HepG2 (cell line): ENCODE measurements at regions not wholly inside any gene's neighbourhood (a gene's known extent, or its start where the extent isn't known, plus 50 kb on each side); places are given as distances from the start of the nearest gene placed in this dataset.

Experiments used
- ATAC-seq: fragments of 200-7000 bp; cut with Tn5 transposase; 3 replicates; pipeline ENCODE4 v1.9.1; 2020; ENCODE audit warnings: mild to moderate bottlenecking, moderate library complexity
- BruUV-seq: library from RNA; stranded (reverse); fragments of 400-500 nt; replicated peaks from 2 replicates; lab custom pipeline; 2021; lab: Mats Ljungman, UMichigan
- CTCF ChIA-PET: fragments of 300-600 bp; formaldehyde crosslinking; extraction: SDS; loops from one replicate; lab custom pipeline; 2021; ENCODE audit warnings: low total read pairs, inconsistent platforms, low intra/inter-chr PET ratio; lab: Yijun Ruan, JAX
- POLR2A ChIA-PET: fragments of 350-600 bp; sonication (Branson Sonifier 250); formaldehyde crosslinking; loops from one replicate; lab custom pipeline; 2020; ENCODE audit warnings: antibody characterized with exemption, inconsistent platforms; lab: Yijun Ruan, JAX
- DNase-seq: peaks from one replicate; pipeline ENCODE4 v3.0.0-alpha.2; 2015; ENCODE audit warnings: low spot score
- FAIRE-seq: peaks from 3 replicates; lab custom pipeline; 2011; peaks lifted over from hg19 to GRCh38; lab: Jason Lieb, UNC
- H2AFZ ChIP-seq: one replicate; pipeline ENCODE4 v1.6.1; 2011; ENCODE audit warnings: low read length, inconsistent platforms
- H3K27ac ChIP-seq: fragments of 300-600 bp; 3 replicates; pipeline ENCODE4 v1.8.0; 2011; ENCODE audit warnings: mixed run types, mild to moderate bottlenecking, mixed read lengths, low read length, inconsistent platforms; ENCODE audit not compliant: insufficient read depth; ENCODE audit errors: extremely low read length
- H3K27me3 ChIP-seq, 2 experiments: fragments of 200-600 bp in 1 of 2; 2 replicates in 1 of 2; 3 replicates in 1 of 2; pipeline versions ENCODE4 v1.6.0 to v1.8.0; 2011; ENCODE audit warnings: low read length in 2 of 2, mild to moderate bottlenecking in 2 of 2, moderate library complexity in 2 of 2, inconsistent platforms in 1 of 2; ENCODE audit not compliant: insufficient read depth in 2 of 2, control insufficient read depth in 1 of 2
- H3K36me3 ChIP-seq, 2 experiments: fragments of 200-600 bp in 1 of 2; replicated peaks in 1 of 2; 2 replicates in 1 of 2; 3 replicates in 1 of 2; pipeline versions ENCODE4 v1.5.1 to v1.8.0; 2011; ENCODE audit warnings: low read length in 2 of 2, inconsistent platforms in 1 of 2; ENCODE audit not compliant: insufficient read depth in 2 of 2, control insufficient read depth in 1 of 2
- H3K4me1 ChIP-seq: 2 replicates; pipeline ENCODE4 v1.5.1; 2012; ENCODE audit warnings: low read length, inconsistent platforms; ENCODE audit not compliant: insufficient read depth
- H3K4me2 ChIP-seq: 2 replicates; pipeline ENCODE4 v1.6.0; 2011; ENCODE audit warnings: low read depth, low read length, inconsistent platforms
- H3K4me3 ChIP-seq, 3 experiments: fragments of 200-600 bp in 1 of 3; sonication (generic), shearing (Covaris generic) in 1 of 3; replicated peaks in 1 of 3; 2 replicates each; pipeline ENCODE4 v1.5.1; 2011 to 2016; ENCODE audit warnings: low read length in 3 of 3, inconsistent platforms in 2 of 3, low read depth in 2 of 3, mild to moderate bottlenecking in 2 of 3, control low read depth in 1 of 3, mixed read lengths in 1 of 3; ENCODE audit not compliant: insufficient read depth in 1 of 3
- H3K79me2 ChIP-seq: one replicate; pipeline ENCODE4 v1.6.1; 2011; ENCODE audit warnings: low read length, inconsistent platforms; ENCODE audit not compliant: insufficient read depth
- H3K9ac ChIP-seq: 2 replicates; pipeline ENCODE4 v1.6.0; 2011; ENCODE audit warnings: mild to moderate bottlenecking, low read depth, low read length, inconsistent platforms; ENCODE audit not compliant: insufficient read depth
- H3K9me3 ChIP-seq: 2 replicates; pipeline ENCODE4 v1.5.1; 2012; ENCODE audit warnings: mild to moderate bottlenecking, low read length
- H4K20me1 ChIP-seq: 2 replicates; pipeline ENCODE4 v1.6.0; 2011; ENCODE audit warnings: inconsistent platforms, mild to moderate bottlenecking, low read length, moderate library complexity; ENCODE audit not compliant: insufficient read depth
- GATAD1 ChIP-seq: IDR thresholded peaks from 2 replicates; pipeline ENCODE4 v1.6.1; 2016; ENCODE audit warnings: missing genetic modification reagents, missing compliant biosample characterization
- LRRFIP1 ChIP-seq: sonication (generic); formaldehyde crosslinking; conservative IDR thresholded peaks from 2 replicates; pipeline ENCODE4 v1.4.0; 2020; ENCODE audit warnings: missing genetic modification reagents
- MAF1 ChIP-seq: sonication (generic); formaldehyde crosslinking; IDR thresholded peaks from 2 replicates; pipeline ENCODE4 v1.5.0; 2020; ENCODE audit warnings: missing genetic modification reagents, borderline replicate concordance
- REPIN1 ChIP-seq: sonication (generic); formaldehyde crosslinking; IDR thresholded peaks from 2 replicates; pipeline ENCODE4 v1.8.0; 2022; ENCODE audit warnings: missing genetic modification reagents, low read depth, mild to moderate bottlenecking, borderline replicate concordance
- SMAD1 ChIP-seq: sonication (generic); formaldehyde crosslinking; IDR thresholded peaks from 2 replicates; pipeline ENCODE4 v1.4.0; 2020; ENCODE audit warnings: missing genetic modification reagents, low read depth, mild to moderate bottlenecking, borderline replicate concordance
- SRSF4 ChIP-seq: fragments of 200-400 bp; formaldehyde crosslinking; IDR thresholded peaks from one replicate; pipeline ENCODE4 v1.6.1; 2018; ENCODE audit warnings: mild to moderate bottlenecking, low read depth, low read length, moderate library complexity; ENCODE audit not compliant: poor library complexity, severe bottlenecking
- SRY ChIP-seq: sonication (generic); formaldehyde crosslinking; IDR thresholded peaks from 2 replicates; pipeline ENCODE4 v1.8.0; 2022; ENCODE audit warnings: mild to moderate bottlenecking, missing genetic modification reagents
- TEAD3 ChIP-seq: optimal IDR thresholded peaks from 2 replicates; pipeline ENCODE3; 2016; ENCODE audit warnings: borderline replicate concordance
- TGIF2 ChIP-seq: IDR thresholded peaks from 2 replicates; pipeline ENCODE4 v1.6.1; 2016; ENCODE audit warnings: control low read depth, missing compliant biosample characterization
- ZBTB10 ChIP-seq: sonication (generic); formaldehyde crosslinking; IDR thresholded peaks from 2 replicates; pipeline ENCODE4 v1.4.0; 2020; ENCODE audit warnings: missing genetic modification reagents, borderline replicate concordance
- ZBTB7B ChIP-seq: sonication (generic); formaldehyde crosslinking; IDR thresholded peaks from 2 replicates; pipeline ENCODE4 v1.4.0; 2020; ENCODE audit warnings: missing genetic modification reagents
- ZNF235 ChIP-seq: sonication (generic); formaldehyde crosslinking; IDR thresholded peaks from 2 replicates; pipeline ENCODE4 v1.8.1; 2023; ENCODE audit warnings: mild to moderate bottlenecking, missing genetic modification reagents, borderline replicate concordance
- ZNF446 ChIP-seq: sonication (generic); formaldehyde crosslinking; IDR thresholded peaks from 2 replicates; pipeline ENCODE4 v1.5.0; 2020; ENCODE audit warnings: mild to moderate bottlenecking, missing genetic modification reagents
- ZNF468 ChIP-seq: sonication (generic); formaldehyde crosslinking; IDR thresholded peaks from 2 replicates; pipeline ENCODE4 v1.8.0; 2022; ENCODE audit warnings: mild to moderate bottlenecking, moderate library complexity, missing genetic modification reagents
- ZNF629 ChIP-seq: sonication (generic); formaldehyde crosslinking; conservative IDR thresholded peaks from 2 replicates; pipeline ENCODE4 v1.5.0; 2020; ENCODE audit warnings: missing genetic modification reagents
- ZNF687 ChIP-seq: sonication (generic); formaldehyde crosslinking; IDR thresholded peaks from 2 replicates; pipeline ENCODE4 v1.5.1; 2020; ENCODE audit warnings: mild to moderate bottlenecking, missing genetic modification reagents, moderate library complexity
- WGBS: methylation state at CpG from one replicate; pipeline ENCODE4 v1.1.6; 2017; ENCODE audit warnings: low lambda C conversion rate; 5-methylcytosine and 5-hydroxymethylcytosine counted together
- in situ Hi-C: cut with HindIII; loops from 2 replicates; pipeline ENCODE4 v1.10.0; 2017; ENCODE audit warnings: low pct_unique_long_range_greater_than_20kb; ENCODE audit not compliant: extremely low pct_ligation_motif_present
- intact Hi-C: fragments of 100-400 bp; cut with micrococcal nuclease; formaldehyde crosslinking; loops from one replicate; pipeline ENCODE4 v1.10.0; 2022; ENCODE audit not compliant: unreplicated experiment

GRCh38 chr11:31959716-31960115 lies 131.2 kb upstream of the RCN1 start:
- 34% methylated on average over 6 of the region's 6 CpGs for WGBS
- H3K27ac ChIP-seq: no peak overlapping the region
- FAIRE-seq (no peak), DNase-seq (no peak), ATAC-seq (no peak)
- BruUV-seq: no TSS peak
- no peaks in the 10 kb centered on the region for H3K4me1 ChIP-seq
- intact Hi-C loops (loop anchor here (2.0 to 5.0 kb wide), 4 partner anchors 319 to 997 kb away; no protein-coding TSS in a partner anchor), in situ Hi-C loops (loop anchor here (10.0 to 25.0 kb wide), 3 partner anchors 325 to 722 kb away; no protein-coding TSS in a partner anchor)
- H4K20me1 ChIP-seq: no peaks in the 10 kb centered on the region
- no peaks in the 10 kb centered on the region for H3K36me3 ChIP-seq
- ChIA-PET POLR2A (no interaction called here), CTCF (no interaction called here)
- H3K4me3 ChIP-seq: no peak overlapping the region
- H2AFZ ChIP-seq: no peak overlapping the region
- no peak overlapping the region for H3K9ac ChIP-seq
- peaks cover 0 to 9% of the 10 kb centered on the region in 2 experiments; a peak in 1 of 5 replicates for H3K27me3 ChIP-seq
- no peak overlapping the region for H3K4me2 ChIP-seq
- H3K9me3 ChIP-seq: no peaks in the 10 kb centered on the region
- H3K79me2 ChIP-seq: no peaks in the 10 kb centered on the region
- TF ChIP-seq LRRFIP1 (CRISPR knock-in tag) (no peak), TGIF2 (no peak), SRY (CRISPR knock-in tag) (no peak), ZNF687 (no peak), REPIN1 (CRISPR knock-in tag) (no peak), SMAD1 (CRISPR knock-in tag) (no peak), SRSF4 (no peak), ZNF468 (no peak), ZNF629 (CRISPR knock-in tag) (no peak), ZBTB10 (CRISPR knock-in tag) (no peak), ZBTB7B (no peak), ZNF235 (no peak), GATAD1 (no peak), ZNF446 (CRISPR knock-in tag) (no peak), MAF1 (CRISPR knock-in tag) (no peak), TEAD3 (no peak)
